GM12878 (cell line): ENCODE measurements at regions not wholly inside any gene's neighbourhood (a gene's known extent, or its start where the extent isn't known, plus 50 kb on each side); places are given as distances from the start of the nearest gene placed in this dataset.

Experiments used
- ATAC-seq: fragments of 200-7000 bp; cut with Tn5 transposase; 3 replicates; pipeline ENCODE4 v1.9.1; 2020; ENCODE audit warnings: mild to moderate bottlenecking, moderate library complexity
- BruUV-seq: library from RNA; stranded (reverse); fragments of 400-500 nt; replicated peaks from 2 replicates; lab custom pipeline; 2021; lab: Mats Ljungman, UMichigan
- CTCF ChIA-PET: fragments of 300-600 bp; sonication (Branson Sonifier 250); formaldehyde crosslinking; extraction: SDS; loops from one replicate; lab custom pipeline; 2021; ENCODE audit warnings: inconsistent platforms; lab: Yijun Ruan, JAX
- POLR2A ChIA-PET: fragments of 350-600 bp; formaldehyde crosslinking; extraction: SDS; loops from one replicate; lab custom pipeline; 2021; ENCODE audit warnings: inconsistent platforms; lab: Charles Lee
- RAD21 ChIA-PET: fragments of 300-600 bp; sonication (Branson Sonifier 250); formaldehyde crosslinking; loops from one replicate; lab custom pipeline; 2023; ENCODE audit warnings: antibody characterized with exemption; ENCODE audit not compliant: unreplicated experiment; lab: Charles Lee
- SMC1A ChIA-PET: fragments of 300-600 bp; sonication (Branson Sonifier 250); formaldehyde crosslinking; loops from one replicate; lab custom pipeline; 2023; ENCODE audit not compliant: unreplicated experiment, uncharacterized antibody; lab: Charles Lee
- DNase-seq: peaks from one replicate; pipeline ENCODE4 v3.0.0-alpha.2; 2011; ENCODE audit warnings: low read depth, low spot score
- FAIRE-seq: peaks from 3 replicates; lab custom pipeline; 2011; peaks lifted over from hg19 to GRCh38; lab: Jason Lieb, UNC
- H2AFZ ChIP-seq: 2 replicates; pipeline ENCODE4 v1.6.0; 2011; ENCODE audit warnings: low read depth, low read length, control low read depth; ENCODE audit not compliant: control insufficient read depth
- H3K27ac ChIP-seq: 2 replicates; pipeline ENCODE4 v1.5.1; 2011; ENCODE audit warnings: control low read depth; ENCODE audit not compliant: control insufficient read depth, insufficient read depth
- H3K27me3 ChIP-seq, 2 experiments: replicated peaks in 1 of 2; 2 replicates each; pipeline versions ENCODE4 v1.6.0 to v1.6.1; 2011; ENCODE audit warnings: low read length in 1 of 2; ENCODE audit not compliant: control insufficient read depth in 2 of 2, insufficient read depth in 2 of 2
- H3K36me3 ChIP-seq, 2 experiments: 2 replicates each; pipeline ENCODE4 v1.5.1; 2011; ENCODE audit warnings: low read length in 1 of 2; ENCODE audit not compliant: control insufficient read depth in 2 of 2, insufficient read depth in 2 of 2
- H3K4me1 ChIP-seq: 2 replicates; pipeline ENCODE4 v1.6.1; 2011; ENCODE audit warnings: mild to moderate bottlenecking, low read length, moderate library complexity, mixed read lengths; ENCODE audit not compliant: control insufficient read depth, insufficient read depth
- H3K4me2 ChIP-seq: 2 replicates; pipeline ENCODE4 v1.6.0; 2011; ENCODE audit warnings: control low read depth; ENCODE audit not compliant: control insufficient read depth, insufficient read depth
- H3K4me3 ChIP-seq: fragments of 200-600 bp; sonication (generic); 2 replicates; pipeline ENCODE4 v1.5.1; 2016
- H3K79me2 ChIP-seq: 2 replicates; pipeline ENCODE4 v1.6.0; 2011; ENCODE audit warnings: low read length; ENCODE audit not compliant: control insufficient read depth, insufficient read depth
- H3K9ac ChIP-seq: 2 replicates; pipeline ENCODE4 v1.8.0; 2011; ENCODE audit warnings: low read length, control low read depth, mixed read lengths; ENCODE audit not compliant: control insufficient read depth, insufficient read depth
- H3K9me3 ChIP-seq: replicated peaks from 3 replicates; pipeline ENCODE4 v1.5.1; 2011; ENCODE audit warnings: mild to moderate bottlenecking, low read length; ENCODE audit not compliant: control insufficient read depth, insufficient read depth
- H4K20me1 ChIP-seq: 2 replicates; pipeline ENCODE4 v1.6.0; 2011; ENCODE audit not compliant: control insufficient read depth, insufficient read depth
- DPF2 ChIP-seq: fragments of 450-650 bp; IDR thresholded peaks from 2 replicates; pipeline ENCODE4 v1.6.1; 2017; ENCODE audit warnings: mild to moderate bottlenecking
- ETV6 ChIP-seq, 2 experiments: fragments of 450-650 bp in 1 of 2; IDR thresholded peaks in 1 of 2; conservative IDR thresholded peaks in 1 of 2; 2 replicates each; pipeline ENCODE4 v1.6.1; 2014; ENCODE audit warnings: antibody characterized with exemption in 1 of 2, borderline replicate concordance in 1 of 2, low read depth in 1 of 2, mild to moderate bottlenecking in 1 of 2, moderate library complexity in 1 of 2
- HSF1 ChIP-seq: fragments of 150-350 bp; IDR thresholded peaks from 2 replicates; pipeline ENCODE4 v1.6.1; 2014; ENCODE audit warnings: mild to moderate bottlenecking, low read depth, low read length
- JUND ChIP-seq: IDR thresholded peaks from 2 replicates; pipeline ENCODE4 v1.6.1; 2012; ENCODE audit warnings: low read depth, mild to moderate bottlenecking, low read length, improper control_type of control experiment, moderate library complexity
- KLF5 ChIP-seq: fragments of 450-650 bp; IDR thresholded peaks from 2 replicates; pipeline ENCODE4 v1.6.1; 2014; ENCODE audit warnings: mild to moderate bottlenecking; ENCODE audit not compliant: partially characterized antibody
- MYC ChIP-seq: IDR thresholded peaks from 2 replicates; pipeline ENCODE4 v1.6.1; 2011; ENCODE audit warnings: mild to moderate bottlenecking, low read length, moderate library complexity, inconsistent platforms; ENCODE audit not compliant: insufficient read depth, insufficient replicate concordance, insufficient read length, severe bottlenecking
- RCOR1 ChIP-seq: conservative IDR thresholded peaks from 2 replicates; pipeline ENCODE4 v1.6.1; 2012; ENCODE audit warnings: low read depth, low read length, improper control_type of control experiment
- REST ChIP-seq: IDR thresholded peaks from 2 replicates; pipeline ENCODE4 v1.6.1; 2012; ENCODE audit warnings: mild to moderate bottlenecking, low read depth, low read length
- SP1 ChIP-seq: IDR thresholded peaks from one replicate; pipeline ENCODE4 v1.6.1; 2011; ENCODE audit warnings: low read depth, low read length
- TAF1 ChIP-seq: IDR thresholded peaks from 2 replicates; pipeline ENCODE4 v1.6.1; 2011; ENCODE audit warnings: mild to moderate bottlenecking, low read depth, low read length, borderline replicate concordance
- ZBED1 ChIP-seq: IDR thresholded peaks from 2 replicates; pipeline ENCODE4 v1.6.1; 2016; ENCODE audit warnings: borderline replicate concordance
- ZBTB4 ChIP-seq: fragments of 450-650 bp; formaldehyde crosslinking; IDR thresholded peaks from 2 replicates; pipeline ENCODE4 v1.4.0; 2022; ENCODE audit warnings: mild to moderate bottlenecking, moderate library complexity
- ZZZ3 ChIP-seq: IDR thresholded peaks from 2 replicates; pipeline ENCODE4 v1.6.1; 2011; ENCODE audit warnings: low read depth; ENCODE audit not compliant: control insufficient read depth, insufficient read length
- WGBS: methylation state at CpG from one replicate; pipeline ENCODE4 v1.1.6; 2016; ENCODE audit warnings: low lambda C conversion rate; ENCODE audit not compliant: insufficient replicate concordance, insufficient coverage; ENCODE audit errors: missing lambda C conversion rate; 5-methylcytosine and 5-hydroxymethylcytosine counted together
- in situ Hi-C: fragments of 300-500 bp; cut with MboI; formaldehyde crosslinking; loops from 9 replicates; pipeline ENCODE4 v1.14.3; 2018; ENCODE audit warnings: mixed read lengths
- intact Hi-C: fragments of 100-400 bp; cut with micrococcal nuclease; formaldehyde crosslinking; loops from one replicate; pipeline ENCODE4 v1.14.2; 2022; ENCODE audit not compliant: unreplicated experiment

- ChIA-PET RAD21 (no interaction called here), POLR2A (no interaction called here), SMC1A (interaction anchor here (1.5 kb wide), 1 partner anchor 13 kb away, joined by 4 read pairs; no protein-coding TSS in a partner anchor), CTCF (no interaction called here)
- ATAC-seq (no peak), DNase-seq (no peak), FAIRE-seq (no peak)
- Histone ChIP-seq H3K27ac (no peak overlapping the region), H3K36me3 (no peaks in the 10 kb centered on the region), H3K4me2 (no peak overlapping the region), H3K27me3 (peaks cover 0 to 3% of the 10 kb centered on the region in 2 experiments; a peak in 3 of 4 replicates), H3K4me3 (no peak overlapping the region), H3K4me1 (no peaks in the 10 kb centered on the region), H4K20me1 (no peaks in the 10 kb centered on the region), H3K79me2 (no peaks in the 10 kb centered on the region), H3K9ac (no peak overlapping the region), H2AFZ (no peak overlapping the region), H3K9me3 (no peaks in the 10 kb centered on the region; the same call in 2 of the 3 replicates)
- BruUV-seq: no TSS peak
- WGBS: 21% methylated on average over 6 of the region's 6 CpGs
- intact Hi-C loops: no loop called here
- in situ Hi-C loops: no loop called here
- TF ChIP-seq REST (no peak), RCOR1 (no peak), HSF1 (no peak), ETV6 (conservative IDR thresholded peaks at IDR 0.05 in 1 of 2, IDR thresholded peaks at IDR 0.05 in 1 of 2; ENCODE audit: borderline replicate concordance in 1 of 2, low read depth in 1 of 2) (no peak), ZZZ3 (no peak), MYC (no peak), SP1 (no peak), JUND (no peak), KLF5 (no peak), TAF1 (no peak), ZBED1 (no peak), DPF2 (no peak), ZBTB4 (CRISPR knock-in tag) (no peak)
These were observed 214.1 kb upstream of the COPS8 start for GRCh38 chr2:236871500-236872001.
